Vagina (tissue), 2 donors: ENCODE measurements at regions not wholly inside any gene's neighbourhood (a gene's known extent, or its start where the extent isn't known, plus 50 kb on each side); places are given as distances from the start of the nearest gene placed in this dataset.

Experiments
- CTCF ChIP-seq, 3 experiments: fragments of 450-650 bp in 2 of 3; fragments of 200-600 bp in 1 of 3; sonication (generic) in 1 of 3; IDR thresholded peaks; one replicate each; pipeline ENCODE4 v1.5.1; 2017 to 2019; ENCODE audit warnings: antibody characterized with exemption in 3 of 3, mild to moderate bottlenecking in 2 of 3, moderate library complexity in 2 of 3
- POLR2A ChIP-seq, 2 donors: fragments of 450-650 bp; IDR thresholded peaks; one replicate each; pipeline ENCODE4 v1.6.1; 2017; ENCODE audit warnings: antibody characterized with exemption in 2 of 2, mild to moderate bottlenecking in 2 of 2, moderate library complexity in 2 of 2
- POLR2AphosphoS5 ChIP-seq, 2 donors: sonication (generic); formaldehyde crosslinking; IDR thresholded peaks; one replicate each; pipeline ENCODE4 v1.9.0; 2017; ENCODE audit warnings: antibody characterized with exemption in 2 of 2, mild to moderate bottlenecking in 2 of 2, low read depth in 1 of 2; ENCODE audit not compliant: insufficient read depth in 1 of 2

GRCh38 chr4:153877898-153878297 lies 89.0 kb upstream of the SFRP2 start:
- no peak for TF ChIP-seq CTCF (IDR thresholded peaks at IDR 0.05)
- no peak for TF ChIP-seq POLR2AphosphoS5 (IDR thresholded peaks at IDR 0.05; ENCODE audit: insufficient read depth in 1 of 2, low read depth in 1 of 2)
- TF ChIP-seq POLR2A (IDR thresholded peaks at IDR 0.05), result no peak
